Esophagus squamous epithelium (tissue), 4 donors: ENCODE measurements at regions not wholly inside any gene's neighbourhood (a gene's known extent, or its start where the extent isn't known, plus 50 kb on each side); places are given as distances from the start of the nearest gene placed in this dataset.

Experiments used
- CTCF ChIP-seq, 6 experiments: fragments of 450-650 bp in 4 of 6; fragments of 200-600 bp in 2 of 6; sonication (generic) in 2 of 6; IDR thresholded peaks; one replicate each; pipeline ENCODE4 v1.5.1; 2016 to 2019; ENCODE audit warnings: antibody characterized with exemption in 6 of 6, mild to moderate bottlenecking in 4 of 6, moderate library complexity in 4 of 6
- POLR2A ChIP-seq, 4 donors: fragments of 450-650 bp; IDR thresholded peaks; one replicate each; pipeline ENCODE4 v1.6.1; 2017; ENCODE audit warnings: antibody characterized with exemption in 4 of 4, mild to moderate bottlenecking in 4 of 4, moderate library complexity in 3 of 4

DNA sequence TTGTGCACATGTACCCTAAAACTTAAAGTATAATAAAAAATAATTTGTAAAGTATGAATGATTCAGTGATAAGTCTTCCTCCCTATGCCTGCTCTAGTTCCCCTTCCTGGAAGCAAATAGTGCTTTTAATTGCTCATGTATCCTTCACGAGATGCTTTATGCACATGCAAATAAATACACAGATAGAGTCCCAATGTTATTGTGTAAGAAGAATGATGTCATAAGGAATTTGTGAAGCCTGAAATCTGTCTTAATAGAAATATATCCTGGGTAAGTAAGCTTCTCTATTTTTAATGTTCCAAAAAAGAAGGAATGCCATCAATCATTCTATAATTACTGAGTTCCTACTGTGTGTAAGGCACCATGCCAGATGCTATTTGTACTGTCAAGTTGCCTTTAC lies 157.5 kb upstream of the SLC4A4 start:
- TF ChIP-seq CTCF (IDR thresholded peaks at IDR 0.05) (no peak), POLR2A (IDR thresholded peaks at IDR 0.05) (no peak)
